ENCODE measurements at regions not wholly inside any gene's neighbourhood (a gene's known extent, or its start where the extent isn't known, plus 50 kb on each side); places are given as distances from the start of the nearest gene placed in this dataset.

GRCh38 chr6:78593898-78594667, 273.3 kb upstream of the IRAK1BP1 start:
- Histone ChIP-seq H3K27me3 (ENCODE audit: insufficient read depth, low read depth, severe bottlenecking) (no peaks in the 10 kb centered on the region), H3K4me3 (ENCODE audit: low read depth, low read length) (no peak overlapping the region), H3K9me3 (ENCODE audit: severe bottlenecking) (no peaks in the 10 kb centered on the region), H3K27ac (no peak overlapping the region), H3K36me3 (no peaks in the 10 kb centered on the region)
- TF ChIP-seq, protein P1, sequence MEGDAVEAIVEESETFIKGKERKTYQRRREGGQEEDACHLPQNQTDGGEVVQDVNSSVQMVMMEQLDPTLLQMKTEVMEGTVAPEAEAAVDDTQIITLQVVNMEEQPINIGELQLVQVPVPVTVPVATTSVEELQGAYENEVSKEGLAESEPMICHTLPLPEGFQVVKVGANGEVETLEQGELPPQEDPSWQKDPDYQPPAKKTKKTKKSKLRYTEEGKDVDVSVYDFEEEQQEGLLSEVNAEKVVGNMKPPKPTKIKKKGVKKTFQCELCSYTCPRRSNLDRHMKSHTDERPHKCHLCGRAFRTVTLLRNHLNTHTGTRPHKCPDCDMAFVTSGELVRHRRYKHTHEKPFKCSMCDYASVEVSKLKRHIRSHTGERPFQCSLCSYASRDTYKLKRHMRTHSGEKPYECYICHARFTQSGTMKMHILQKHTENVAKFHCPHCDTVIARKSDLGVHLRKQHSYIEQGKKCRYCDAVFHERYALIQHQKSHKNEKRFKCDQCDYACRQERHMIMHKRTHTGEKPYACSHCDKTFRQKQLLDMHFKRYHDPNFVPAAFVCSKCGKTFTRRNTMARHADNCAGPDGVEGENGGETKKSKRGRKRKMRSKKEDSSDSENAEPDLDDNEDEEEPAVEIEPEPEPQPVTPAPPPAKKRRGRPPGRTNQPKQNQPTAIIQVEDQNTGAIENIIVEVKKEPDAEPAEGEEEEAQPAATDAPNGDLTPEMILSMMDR (IDR thresholded peaks at IDR 0.05; ENCODE audit: low read depth, low read length), result no peak
- no peak for DNase-seq

- Histone ChIP-seq H3K27ac (no peak overlapping the region), H3K36me3 (no peaks in the 10 kb centered on the region), H3K4me3 (ENCODE audit: low read depth, low read length) (no peak overlapping the region), H3K27me3 (ENCODE audit: insufficient read depth, low read depth, severe bottlenecking) (no peaks in the 10 kb centered on the region), H3K9me3 (ENCODE audit: severe bottlenecking) (no peaks in the 10 kb centered on the region)
- TF ChIP-seq, protein P1 (IDR thresholded peaks at IDR 0.05; ENCODE audit: low read depth, low read length), result no peak
- DNase-seq, result no peak
Observed at GRCh38 chr6:78594668-78595066, 272.7 kb upstream of the IRAK1BP1 start.

DNA sequence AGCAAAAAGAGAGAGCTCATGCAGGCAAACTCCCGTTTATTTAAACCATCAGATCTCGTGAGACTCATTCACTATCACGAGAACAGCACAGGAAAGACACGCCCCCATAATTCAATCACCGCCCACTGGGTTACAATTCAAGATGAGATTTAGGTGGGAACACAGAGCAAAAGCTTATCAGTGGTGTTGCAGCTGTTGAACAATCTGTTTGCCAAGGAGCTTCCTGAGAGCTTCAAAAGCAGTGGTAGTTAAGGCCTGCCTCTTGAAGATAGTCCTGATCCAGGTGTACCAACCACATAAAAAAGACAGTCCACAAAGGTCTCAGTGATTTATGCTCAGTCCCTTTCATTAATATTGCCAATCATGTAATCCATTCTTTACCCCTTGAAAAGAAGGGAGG, 269.4 kb upstream of the IRAK1BP1 start:
- Histone ChIP-seq H3K9me3 (ENCODE audit: severe bottlenecking) (no peaks in the 10 kb centered on the region), H3K27ac (no peak overlapping the region), H3K27me3 (ENCODE audit: insufficient read depth, low read depth, severe bottlenecking) (no peaks in the 10 kb centered on the region), H3K4me3 (ENCODE audit: low read depth, low read length) (no peak overlapping the region), H3K36me3 (no peaks in the 10 kb centered on the region)
- DNase-seq, result no peak
- TF ChIP-seq, protein P1 (IDR thresholded peaks at IDR 0.05; ENCODE audit: low read depth, low read length), result no peak

DNA sequence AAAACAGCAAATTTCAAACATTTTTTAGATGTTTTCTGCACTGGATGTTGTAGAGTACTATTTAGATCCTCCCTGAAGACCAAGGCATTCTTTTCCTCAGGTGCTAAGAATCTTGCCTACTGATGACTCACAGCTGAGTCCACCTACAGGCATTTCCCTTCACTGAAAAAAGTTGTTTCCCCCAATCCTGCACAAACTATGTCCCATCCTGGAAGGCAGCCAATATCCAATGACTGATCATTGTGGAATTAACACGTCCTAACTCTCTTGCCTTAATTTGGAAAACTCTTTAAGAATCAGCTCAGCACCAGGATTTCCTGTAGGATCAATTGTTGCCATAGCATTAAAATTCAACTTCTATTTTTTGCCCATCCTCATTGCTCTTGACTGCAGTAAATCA, 268.4 kb upstream of the IRAK1BP1 start:
- TF ChIP-seq, protein P1 (IDR thresholded peaks at IDR 0.05; ENCODE audit: low read depth, low read length), result no peak
- no peak for DNase-seq
- no peak overlapping the region for H3K27ac ChIP-seq

GRCh38 chr6:78599526-78599925, 267.8 kb upstream of the IRAK1BP1 start:
- H3K27ac ChIP-seq, result no peak overlapping the region
- TF ChIP-seq, protein P1 (IDR thresholded peaks at IDR 0.05; ENCODE audit: low read depth, low read length), result no peak
- DNase-seq, result no peak

More for the DNA sequence above, 268.4 kb upstream of the IRAK1BP1 start:
- Histone ChIP-seq H3K4me3 (ENCODE audit: low read depth, low read length) (no peak overlapping the region), H3K36me3 (no peaks in the 10 kb centered on the region), H3K27me3 (ENCODE audit: insufficient read depth, low read depth, severe bottlenecking) (no peaks in the 10 kb centered on the region), H3K9me3 (ENCODE audit: severe bottlenecking) (no peaks in the 10 kb centered on the region)

More at GRCh38 chr6:78599526-78599925, 267.8 kb upstream of the IRAK1BP1 start:
- Histone ChIP-seq H3K27me3 (ENCODE audit: insufficient read depth, low read depth, severe bottlenecking) (no peaks in the 10 kb centered on the region), H3K36me3 (no peaks in the 10 kb centered on the region), H3K4me3 (ENCODE audit: low read depth, low read length) (no peak overlapping the region), H3K9me3 (ENCODE audit: severe bottlenecking) (no peaks in the 10 kb centered on the region)
